Astrocyte (in vitro differentiated cells and primary cell): ENCODE measurements at regions not wholly inside any gene's neighbourhood (a gene's known extent, or its start where the extent isn't known, plus 50 kb on each side); places are given as distances from the start of the nearest gene placed in this dataset.

Source experiments
- CTCF ChIP-seq: IDR thresholded peaks from 2 replicates; pipeline ENCODE4 v1.5.1; 2011; ENCODE audit warnings: low read depth, mild to moderate bottlenecking, inconsistent platforms, low read length, moderate library complexity; ENCODE audit not compliant: insufficient read depth
- EZH2 ChIP-seq: IDR thresholded peaks from 2 replicates; pipeline ENCODE4 v1.6.1; 2012; ENCODE audit warnings: mild to moderate bottlenecking, low read length, inconsistent platforms; ENCODE audit not compliant: insufficient read depth

- TF ChIP-seq CTCF = no peak
- TF ChIP-seq EZH2 = no peak
Measured at GRCh38 chr6:44628347-44628746, 240.8 kb downstream of the CDC5L start.
